Retina (tissue), 1 donor: ENCODE measurements at regions not wholly inside any gene's neighbourhood (a gene's known extent, or its start where the extent isn't known, plus 50 kb on each side); places are given as distances from the start of the nearest gene placed in this dataset.

Experiments
- DNase-seq: peaks from one replicate; pipeline ENCODE4 v3.0.0-alpha.2; 2016

- DNase-seq: no peak
Observed at GRCh38 chr1:58895082-58895481, 111.2 kb upstream of the JUN start.

DNA sequence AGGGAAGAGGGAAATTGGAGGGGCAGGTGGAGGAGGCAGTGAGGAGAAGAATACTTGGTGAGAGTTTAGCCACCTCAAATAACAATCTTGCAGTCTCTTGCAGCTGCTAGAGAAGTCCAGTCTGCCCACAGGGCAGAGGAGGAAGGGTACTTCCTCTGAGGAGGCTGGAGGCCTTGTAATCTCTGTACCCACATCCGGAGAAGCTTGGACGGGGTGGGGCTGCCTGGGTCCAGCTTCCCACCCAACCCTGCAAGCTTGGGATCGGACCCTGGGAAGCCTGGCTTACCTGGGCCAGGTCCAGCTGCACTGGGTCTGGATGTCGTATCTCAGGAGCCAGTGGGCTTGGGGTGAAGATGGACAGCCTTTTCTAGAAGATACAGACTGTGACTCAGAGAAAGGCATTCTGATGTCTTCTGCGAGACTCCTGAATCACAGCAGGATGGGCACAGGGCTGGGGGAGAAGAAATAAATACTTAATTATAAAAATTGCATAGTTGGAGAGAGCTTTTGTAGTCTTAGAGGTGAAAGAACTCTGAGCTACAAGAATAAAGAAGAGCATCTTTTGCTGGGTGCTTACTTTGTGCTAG is 111.8 kb upstream of the JUN start:
- no peak for DNase-seq

- DNase-seq: peak; percentile 22
Observed at GRCh38 chr1:58896246-58897183, 112.7 kb upstream of the JUN start.

DNA sequence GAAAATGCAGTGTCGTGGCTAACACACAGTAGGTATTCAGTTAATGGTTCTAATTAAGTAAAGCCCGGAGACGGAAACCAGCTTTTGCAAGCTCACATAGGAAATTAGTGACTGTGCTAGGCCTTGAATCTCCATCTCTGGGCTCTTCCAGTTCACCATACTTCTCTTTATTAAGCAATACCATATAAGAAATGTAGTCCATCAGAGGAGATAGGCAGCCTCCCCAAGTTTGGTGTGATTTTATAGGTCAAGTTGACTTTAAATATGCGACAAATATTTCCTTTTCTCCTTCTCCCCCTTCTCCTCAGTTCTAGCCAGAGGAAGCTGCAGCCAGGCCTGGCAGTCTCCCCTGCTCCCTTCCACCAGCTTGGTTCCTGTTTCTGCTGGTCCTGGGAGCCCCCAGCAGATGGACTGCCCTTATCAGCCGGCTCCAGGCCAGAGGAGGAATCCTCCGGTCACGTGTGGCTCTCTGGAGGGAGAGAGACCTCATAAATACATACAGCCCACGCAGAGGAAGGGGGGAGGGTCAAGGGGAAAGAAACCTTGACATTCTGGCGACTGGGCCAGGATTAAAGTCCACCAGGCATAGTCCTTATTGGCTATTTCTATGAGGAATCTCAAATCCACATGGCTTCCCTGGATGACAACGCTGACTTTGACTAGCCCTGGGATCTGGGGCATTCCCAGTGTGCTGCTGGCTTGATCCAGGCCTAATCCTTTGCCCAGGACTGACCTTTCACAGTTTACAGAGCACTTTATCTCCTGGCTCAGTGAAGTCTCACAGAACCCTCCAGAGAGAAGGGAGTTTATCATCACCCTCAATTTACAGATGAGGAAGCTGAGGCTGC is 115.1 kb upstream of the JUN start:
- DNase-seq: peak; percentile 49

DNA sequence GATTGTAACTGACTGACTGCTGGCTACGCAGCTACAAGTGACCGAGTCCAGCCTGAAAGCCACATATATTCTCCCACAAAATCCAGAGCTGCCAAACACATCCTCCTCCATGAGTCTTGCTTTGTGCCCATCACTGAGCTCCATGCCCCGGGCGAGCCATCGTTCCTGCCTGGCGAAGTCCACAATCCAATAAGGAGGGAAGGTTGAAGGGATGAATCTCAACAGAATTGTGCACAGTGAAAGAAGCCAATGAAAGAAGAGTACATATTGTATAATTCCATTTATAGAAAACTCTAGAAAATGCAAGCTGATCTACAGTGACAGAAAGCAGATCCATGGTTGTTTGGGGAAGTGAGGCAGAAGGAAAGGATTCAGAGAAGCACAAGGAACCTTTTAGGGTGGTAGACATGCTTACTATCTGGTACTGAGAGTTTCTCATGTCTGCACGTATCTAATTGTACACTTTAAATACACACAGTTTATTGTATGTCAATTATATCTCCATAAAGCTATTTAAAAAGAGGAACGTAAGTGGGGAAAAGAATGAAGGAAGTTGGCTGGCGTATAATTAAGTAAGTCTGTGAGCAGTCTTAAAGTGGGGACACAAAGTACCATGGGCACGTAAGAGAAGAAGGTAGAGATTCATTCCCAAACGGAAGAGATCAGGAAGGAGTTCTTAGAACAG is 115.9 kb upstream of the JUN start:
- DNase-seq: no peak

DNA sequence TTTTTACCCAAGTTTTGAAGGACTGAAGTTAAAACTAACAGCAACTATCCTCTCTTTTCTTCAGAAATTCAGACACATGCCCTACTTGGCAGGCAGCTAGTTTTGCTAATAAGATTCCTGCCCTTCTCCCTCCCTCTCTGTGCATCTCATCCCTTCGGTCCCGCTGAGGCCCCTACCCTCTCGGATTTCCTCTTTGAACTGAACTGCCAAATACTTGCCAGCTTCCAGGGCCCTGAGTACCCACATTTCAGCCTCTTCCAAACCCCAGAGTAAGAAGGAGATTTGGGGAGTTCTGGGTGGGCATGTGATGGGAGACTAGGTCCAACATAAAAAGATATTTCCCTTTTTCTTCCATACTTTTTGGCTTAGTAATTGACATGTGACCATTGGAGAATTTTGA is 116.5 kb upstream of the JUN start:
- no peak for DNase-seq

DNA sequence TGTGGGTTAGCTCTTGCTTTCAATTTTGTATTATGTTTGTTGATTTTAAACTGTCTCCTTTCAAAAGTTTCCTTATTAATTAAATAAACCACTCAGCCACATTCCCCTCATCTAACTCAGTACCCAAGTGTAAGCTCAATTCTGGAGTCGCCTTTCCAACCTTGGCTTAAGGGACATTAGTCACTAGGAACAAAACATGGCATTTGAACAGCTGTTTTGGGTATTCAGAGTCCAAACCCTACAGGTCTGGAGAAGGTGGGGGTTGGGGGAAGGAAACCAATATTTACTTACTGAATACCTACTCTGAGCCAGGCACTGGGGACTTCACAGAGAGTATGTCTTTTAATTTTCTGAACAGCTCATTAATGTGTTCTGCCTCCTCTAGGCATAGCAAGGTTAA is 117.2 kb upstream of the JUN start:
- DNase-seq: no peak

GRCh38 chr1:58902830-58903513 is 119.1 kb upstream of the JUN start:
- no peak for DNase-seq

GRCh38 chr1:58903514-58904298 is 119.9 kb upstream of the JUN start:
- peak; percentile 91 for DNase-seq

DNA sequence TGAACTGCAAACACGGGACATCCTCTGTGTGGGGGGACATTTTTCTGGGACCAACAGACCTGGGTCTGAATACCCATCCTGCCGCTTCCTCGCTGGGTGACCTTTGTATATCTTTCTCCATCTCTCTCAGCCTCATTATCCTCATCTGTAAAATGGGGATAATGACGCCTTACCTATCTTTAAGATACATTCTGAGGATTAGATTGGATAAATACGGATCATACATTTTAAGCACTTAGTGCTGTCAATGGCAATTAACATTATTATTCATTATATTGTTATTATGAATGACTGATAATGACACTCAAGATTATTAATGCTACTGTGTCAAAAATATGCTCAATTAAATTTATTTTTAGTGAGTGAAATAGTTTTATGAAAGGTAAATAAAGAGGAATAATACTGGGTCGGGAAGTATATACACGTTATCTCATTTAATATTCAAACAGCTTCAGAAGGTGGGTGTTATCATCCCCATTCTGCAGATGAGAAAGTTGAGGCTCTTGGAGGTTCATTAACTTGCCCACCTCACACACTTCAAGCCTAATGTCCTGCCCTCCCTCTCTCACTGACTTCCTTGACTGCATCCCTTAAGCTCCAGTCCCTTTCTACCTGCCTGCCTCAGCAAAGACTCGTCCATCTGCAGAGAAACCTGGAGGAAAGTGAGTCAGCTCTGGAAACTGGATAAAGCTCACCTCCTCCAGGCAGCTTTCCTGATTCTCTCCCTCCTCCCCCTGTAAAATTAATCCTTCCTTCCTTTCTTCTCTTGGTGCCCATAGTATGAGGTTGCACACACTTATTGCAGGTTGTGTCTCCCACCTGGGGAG is 120.7 kb upstream of the JUN start:
- DNase-seq: no peak

DNA sequence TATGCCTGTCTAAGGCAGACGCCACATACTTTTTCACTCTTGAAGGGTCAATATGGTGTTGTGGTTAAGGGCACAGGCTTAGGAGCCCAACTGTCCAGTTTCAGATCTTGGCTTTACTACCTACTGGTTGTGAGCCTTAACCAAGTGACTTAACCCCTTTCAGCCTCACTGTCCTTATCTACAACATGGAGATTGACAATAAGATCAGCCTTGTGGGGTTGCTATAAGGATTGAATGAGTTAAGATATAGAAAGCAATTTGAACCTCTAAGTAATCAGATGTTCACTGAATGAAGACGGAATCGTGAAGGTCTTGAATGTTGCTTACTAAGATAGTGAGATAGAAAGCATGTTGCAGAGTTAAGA is 121.3 kb upstream of the JUN start:
- DNase-seq: no peak

DNA sequence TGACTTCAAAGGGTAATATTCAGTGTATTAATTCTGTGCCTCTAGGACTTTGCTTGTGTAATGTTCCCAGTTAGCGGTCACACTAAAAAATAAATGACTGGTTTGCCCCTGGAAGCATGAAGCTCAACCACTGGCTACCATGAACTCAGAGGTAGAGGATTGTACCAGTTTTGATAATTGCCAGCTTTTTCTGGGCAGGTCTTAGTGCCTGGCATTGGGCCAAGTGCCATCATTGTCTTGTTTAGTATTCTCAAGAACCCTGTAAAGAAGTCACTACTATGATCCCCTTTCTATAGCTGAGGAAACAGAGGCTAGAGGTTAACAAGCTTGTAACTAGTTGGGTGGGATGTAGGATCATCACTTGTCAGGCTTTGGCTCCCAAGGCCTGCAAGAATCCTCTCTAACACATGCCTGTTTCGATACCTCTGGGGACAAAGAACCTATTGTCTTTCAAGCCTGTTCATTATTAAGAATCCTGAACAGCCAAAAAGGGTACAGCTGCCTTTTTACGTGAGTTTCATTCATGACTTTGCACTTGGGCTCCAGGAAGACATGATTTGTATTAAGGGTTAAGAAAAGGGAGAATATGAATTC is 121.9 kb upstream of the JUN start:
- peak; percentile 38 for DNase-seq

- no peak for DNase-seq
Observed at GRCh38 chr1:58907398-58907797, 123.6 kb upstream of the JUN start.

- DNase-seq: no peak
Observed at GRCh38 chr1:58908561-58909560, 125.0 kb upstream of the JUN start.

DNA sequence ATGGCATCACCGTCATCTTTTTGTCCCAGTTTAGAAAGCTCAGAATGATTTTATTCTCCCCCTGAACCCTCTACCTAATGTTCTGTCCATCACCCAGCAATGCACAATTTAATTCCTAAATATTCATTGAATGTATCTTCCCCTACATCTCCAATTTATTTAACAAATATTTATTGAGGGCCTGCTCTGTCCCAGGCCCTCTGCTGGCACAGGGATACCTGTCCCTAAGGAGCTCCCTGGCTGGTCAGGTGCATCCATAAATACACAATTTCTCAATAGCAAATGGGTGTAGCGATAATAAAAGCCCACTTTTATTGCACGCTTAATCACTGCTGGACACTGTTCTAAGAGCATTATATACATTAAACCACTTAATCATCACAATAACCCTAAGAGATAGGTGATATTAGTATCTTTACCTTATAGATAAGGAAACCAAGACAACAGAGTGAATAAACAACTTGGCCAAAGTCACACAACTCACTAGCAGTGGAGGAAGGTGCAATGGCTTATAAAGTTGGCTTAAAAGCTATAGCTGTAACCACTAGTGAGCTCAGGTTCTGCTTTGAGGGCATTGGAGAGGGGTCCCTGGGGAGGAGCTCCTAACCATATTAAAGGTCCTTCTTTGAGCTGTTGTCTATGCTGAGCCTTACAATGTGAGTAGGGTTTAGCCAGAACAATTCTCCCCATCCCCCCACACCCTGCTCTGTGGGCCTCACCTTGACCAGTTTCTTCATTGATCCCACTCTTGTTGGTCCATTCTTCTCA is 126.3 kb upstream of the JUN start:
- DNase-seq: no peak

DNA sequence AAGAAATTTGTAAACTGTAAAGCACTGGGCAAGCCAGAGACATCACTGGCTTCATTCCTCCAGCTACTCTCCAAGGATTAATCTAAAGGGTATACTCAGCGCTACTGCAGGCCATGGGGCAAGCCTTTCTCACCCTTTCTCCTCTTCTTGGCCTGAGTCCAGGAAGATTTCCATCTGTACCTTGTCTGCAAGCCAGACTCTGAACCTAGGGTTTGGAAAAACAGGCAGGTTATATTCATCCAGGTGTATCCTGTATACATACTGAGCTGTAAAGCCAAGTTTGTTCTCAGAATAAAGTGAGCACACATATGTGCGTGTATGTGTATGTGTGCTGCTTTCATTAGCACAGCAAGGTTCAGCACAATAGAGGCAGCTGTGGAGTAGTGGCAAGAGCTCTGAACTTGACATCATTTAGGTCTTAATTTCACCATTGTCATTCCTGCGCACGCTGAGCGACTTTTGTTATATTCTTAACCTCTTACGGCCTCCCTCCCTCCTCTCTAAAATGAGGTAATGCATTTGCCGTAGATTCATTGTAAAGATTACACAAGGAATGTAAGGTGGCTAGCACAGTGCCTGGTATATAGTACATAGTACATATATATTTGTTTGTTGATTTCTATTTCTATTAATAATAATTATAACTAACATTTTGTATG is 128.1 kb upstream of the JUN start:
- no peak for DNase-seq

DNA sequence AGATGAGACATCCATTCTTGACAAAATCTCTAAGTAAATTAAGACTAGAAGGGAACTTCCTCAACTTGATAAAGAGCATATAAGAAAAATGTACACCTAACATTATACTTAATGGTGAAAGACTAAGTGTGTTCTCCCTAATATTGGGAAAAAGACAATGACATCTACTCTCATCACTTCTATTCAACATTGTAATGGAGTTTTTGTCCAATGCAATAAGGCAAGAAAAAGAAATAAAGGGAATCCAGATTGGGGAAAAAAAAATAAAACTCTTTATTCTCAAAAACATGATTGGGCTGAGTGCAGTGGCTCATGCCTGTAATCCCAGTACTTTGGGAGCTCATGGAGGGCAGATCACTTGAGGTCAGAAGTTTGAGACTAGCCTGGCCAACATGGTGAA is 131.1 kb upstream of the JUN start:
- no peak for DNase-seq

DNA sequence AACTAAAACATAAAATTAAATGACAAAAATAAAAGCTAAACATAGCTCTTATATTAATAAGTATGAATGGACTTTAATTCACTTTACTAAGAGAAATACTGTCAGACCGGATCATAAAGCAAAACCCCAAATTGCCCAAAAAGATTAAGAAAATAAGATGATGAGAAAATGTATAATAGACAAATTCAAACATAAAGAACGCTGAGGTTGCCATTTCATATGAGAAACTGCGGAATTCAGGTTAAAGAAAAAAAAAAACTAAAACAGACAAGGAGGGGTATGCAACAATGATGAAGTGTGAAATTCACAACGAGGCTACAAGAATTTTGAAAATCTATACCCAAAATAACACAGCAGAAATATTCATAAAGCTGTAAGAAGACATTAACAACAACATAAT is 133.6 kb upstream of the JUN start:
- no peak for DNase-seq
